Endothelial cell of umbilical vein (primary cell): ENCODE measurements at regions not wholly inside any gene's neighbourhood (a gene's known extent, or its start where the extent isn't known, plus 50 kb on each side); places are given as distances from the start of the nearest gene placed in this dataset.

Experiments used
- BruUV-seq: library from RNA; stranded (reverse); fragments of 400-500 nt; replicated peaks from 2 replicates; lab custom pipeline; 2021; lab: Mats Ljungman, UMichigan
- CTCF ChIA-PET: fragments of 300-600, 350-600 bp; sonication (Branson Sonifier 250); formaldehyde crosslinking; loops from one replicate; lab custom pipeline; 2021; ENCODE audit warnings: antibody characterized with exemption, inconsistent platforms; lab: Charles Lee
- POLR2A ChIA-PET: fragments of 300-600, 350-600 bp; sonication (Branson Sonifier 250); formaldehyde crosslinking; loops from one replicate; lab custom pipeline; 2021; ENCODE audit warnings: antibody characterized with exemption, inconsistent platforms; lab: Charles Lee
- DNase-seq: peaks from one replicate; pipeline ENCODE4 v3.0.0-alpha.2; 2011; ENCODE audit warnings: low read depth, low spot score
- FAIRE-seq: peaks from 2 replicates; lab custom pipeline; 2011; peaks lifted over from hg19 to GRCh38; lab: Jason Lieb, UNC
- H2AFZ ChIP-seq: 2 replicates; pipeline ENCODE4 v1.6.0; 2012; ENCODE audit warnings: low read depth, low read length, control low read depth, inconsistent platforms
- H3K27ac ChIP-seq: 2 replicates; pipeline ENCODE4 v1.5.1; 2011; ENCODE audit warnings: low read depth, mild to moderate bottlenecking, control low read depth, low read length, moderate library complexity; ENCODE audit not compliant: insufficient read depth
- H3K27me3 ChIP-seq, 2 experiments: 2 replicates each; pipeline versions ENCODE4 v1.6.0 to v1.6.1; 2011; ENCODE audit warnings: low read length in 2 of 2, mixed read lengths in 1 of 2; ENCODE audit not compliant: control insufficient read depth in 2 of 2, insufficient read depth in 2 of 2
- H3K36me3 ChIP-seq, 2 experiments: 2 replicates in 1 of 2; 3 replicates in 1 of 2; pipeline ENCODE4 v1.5.1; 2011; ENCODE audit warnings: low read length in 2 of 2, mild to moderate bottlenecking in 1 of 2, moderate library complexity in 1 of 2; ENCODE audit not compliant: control insufficient read depth in 2 of 2, insufficient read depth in 2 of 2; ENCODE audit errors: extremely low read depth in 1 of 2
- H3K4me1 ChIP-seq: 3 replicates; pipeline ENCODE4 v1.5.1; 2011; ENCODE audit warnings: mild to moderate bottlenecking, low read length; ENCODE audit not compliant: control insufficient read depth, insufficient read depth; ENCODE audit errors: extremely low read depth
- H3K4me2 ChIP-seq: 2 replicates; pipeline ENCODE4 v1.6.1; 2011; ENCODE audit warnings: low read length, control low read depth, mixed read lengths; ENCODE audit not compliant: insufficient read depth
- H3K4me3 ChIP-seq, 3 experiments: fragments of 200-600 bp in 1 of 3; sonication (generic), shearing (Covaris generic) in 1 of 3; replicated peaks in 1 of 3; 2 replicates each; pipeline ENCODE4 v1.5.1; 2011 to 2016; ENCODE audit warnings: control low read depth in 3 of 3, low read length in 3 of 3, mild to moderate bottlenecking in 2 of 3, inconsistent platforms in 1 of 3, low read depth in 1 of 3, moderate library complexity in 1 of 3; ENCODE audit not compliant: insufficient read depth in 1 of 3
- H3K79me2 ChIP-seq: 2 replicates; pipeline ENCODE4 v1.6.0; 2012; ENCODE audit warnings: low read length, inconsistent platforms; ENCODE audit not compliant: control insufficient read depth, insufficient read depth
- H3K9ac ChIP-seq: replicated peaks from 2 replicates; pipeline ENCODE3; 2011; ENCODE audit warnings: low read length, control low read depth; ENCODE audit not compliant: insufficient read depth; ENCODE audit errors: extremely low read depth
- H3K9me1 ChIP-seq: replicated peaks from 3 replicates; pipeline ENCODE4 v1.6.0; 2011; ENCODE audit warnings: mild to moderate bottlenecking, low read length; ENCODE audit not compliant: control insufficient read depth, insufficient read depth; ENCODE audit errors: extremely low read depth
- H3K9me3 ChIP-seq: replicated peaks from 2 replicates; pipeline ENCODE4 v1.5.1; 2012; ENCODE audit warnings: low read length, inconsistent platforms; ENCODE audit not compliant: control insufficient read depth, insufficient read depth
- H4K20me1 ChIP-seq: replicated peaks from 2 replicates; pipeline ENCODE3; 2011; ENCODE audit warnings: mild to moderate bottlenecking, low read length; ENCODE audit not compliant: control insufficient read depth, insufficient read depth; ENCODE audit errors: extremely low read depth
- EZH2 ChIP-seq: IDR thresholded peaks from 2 replicates; pipeline ENCODE4 v1.6.1; 2012; ENCODE audit warnings: borderline replicate concordance, low read depth, mild to moderate bottlenecking, moderate library complexity, low read length, inconsistent platforms; ENCODE audit not compliant: severe bottlenecking
- FOS ChIP-seq: IDR thresholded peaks from 2 replicates; pipeline ENCODE4 v1.6.1; 2011; ENCODE audit warnings: mild to moderate bottlenecking, low read length, moderate library complexity, borderline replicate concordance; ENCODE audit not compliant: insufficient read depth
- GATA2 ChIP-seq: IDR thresholded peaks from 2 replicates; pipeline ENCODE4 v1.7.0; 2011; ENCODE audit warnings: low read depth, mild to moderate bottlenecking, moderate library complexity, mixed read lengths, low read length; ENCODE audit not compliant: insufficient read length, insufficient read depth
- JUN ChIP-seq: IDR thresholded peaks from 2 replicates; pipeline ENCODE4 v1.6.1; 2011; ENCODE audit warnings: borderline replicate concordance, low read depth; ENCODE audit not compliant: insufficient read length, insufficient read depth
- MYC ChIP-seq: IDR thresholded peaks from one replicate; pipeline ENCODE4 v1.6.1; 2011; ENCODE audit warnings: mild to moderate bottlenecking, low read depth, low read length
- POLR2A ChIP-seq: IDR thresholded peaks from 2 replicates; pipeline ENCODE4 v1.6.1; 2012; ENCODE audit warnings: low read depth, mild to moderate bottlenecking, control low read depth, low read length
- POLR2AphosphoS5 ChIP-seq: IDR thresholded peaks from 2 replicates; pipeline ENCODE4 v1.6.1; 2012; ENCODE audit warnings: low read depth, mild to moderate bottlenecking, control low read depth, low read length, moderate library complexity; ENCODE audit not compliant: insufficient read depth
- dilution Hi-C: fragments of 300-500 bp; cut with MboI; formaldehyde crosslinking; loops from one replicate; pipeline ENCODE4 v1.15.0; 2019; ENCODE audit warnings: low sequenced_read_pairs; ENCODE audit not compliant: extremely low pct_ligation_motif_present
- intact Hi-C: fragments of 100-400 bp; cut with micrococcal nuclease; formaldehyde crosslinking; loops from one replicate; pipeline ENCODE4 v1.10.0; 2022
- TF ChIP-seq, protein P1 (sequence below), 2 donors: IDR thresholded peaks; 1 replicate in 1 of 2; 2 replicates in 1 of 2; pipeline ENCODE4 v1.5.1; 2011; ENCODE audit warnings: low read length in 2 of 2, mild to moderate bottlenecking in 2 of 2, moderate library complexity in 2 of 2, control low read depth in 1 of 2, inconsistent platforms in 1 of 2, low read depth in 1 of 2; ENCODE audit not compliant: insufficient read depth in 1 of 2; ENCODE audit errors: extremely low read depth in 1 of 2
- TF ChIP-seq, protein P2 (sequence below): IDR thresholded peaks from 2 replicates; pipeline ENCODE4 v1.6.1; 2011; ENCODE audit not compliant: insufficient read depth, insufficient read length

DNA sequence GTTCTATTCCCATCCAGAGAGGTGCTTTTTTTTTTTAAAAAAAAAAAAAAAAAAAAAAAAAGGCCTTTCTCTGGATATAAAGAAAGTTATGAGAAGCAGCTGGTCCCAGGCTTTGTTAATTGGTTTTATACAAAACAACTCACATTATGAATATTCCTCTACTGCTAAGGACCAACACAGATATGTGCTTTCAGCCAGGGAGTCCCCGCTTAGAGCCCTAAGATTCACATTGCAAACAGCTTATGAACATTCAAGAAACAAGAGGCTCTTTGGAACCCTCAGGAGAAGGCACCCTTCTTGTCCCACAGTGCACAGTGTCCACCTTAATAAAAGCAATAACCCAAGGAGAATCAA lies 53.5 kb upstream of the GPR31 start:
- FAIRE-seq, result no peak
- Histone ChIP-seq H3K4me1 (no peaks in the 10 kb centered on the region), H2AFZ (no peak overlapping the region), H3K27me3 (no peaks in the 10 kb centered on the region), H3K27ac (no peak overlapping the region), H3K79me2 (no peaks in the 10 kb centered on the region), H3K4me3 (no peak overlapping the region), H3K9me1 (no peaks in the 10 kb centered on the region), H3K9me3 (no peaks in the 10 kb centered on the region), H4K20me1 (no peaks in the 10 kb centered on the region), H3K9ac (no peak overlapping the region), H3K4me2 (no peak overlapping the region), H3K36me3 (no peaks in the 10 kb centered on the region)
- no peak for DNase-seq
- dilution Hi-C loops (no loop called here), intact Hi-C loops (no loop called here)
- no TSS peak for BruUV-seq
- ChIA-PET POLR2A (no interaction called here), CTCF (no interaction called here)
- TF ChIP-seq MYC (no peak), JUN (no peak), POLR2AphosphoS5 (no peak), GATA2 (no peak), EZH2 (no peak), FOS (no peak), POLR2A (no peak)
- TF ChIP-seq, protein P1, sequence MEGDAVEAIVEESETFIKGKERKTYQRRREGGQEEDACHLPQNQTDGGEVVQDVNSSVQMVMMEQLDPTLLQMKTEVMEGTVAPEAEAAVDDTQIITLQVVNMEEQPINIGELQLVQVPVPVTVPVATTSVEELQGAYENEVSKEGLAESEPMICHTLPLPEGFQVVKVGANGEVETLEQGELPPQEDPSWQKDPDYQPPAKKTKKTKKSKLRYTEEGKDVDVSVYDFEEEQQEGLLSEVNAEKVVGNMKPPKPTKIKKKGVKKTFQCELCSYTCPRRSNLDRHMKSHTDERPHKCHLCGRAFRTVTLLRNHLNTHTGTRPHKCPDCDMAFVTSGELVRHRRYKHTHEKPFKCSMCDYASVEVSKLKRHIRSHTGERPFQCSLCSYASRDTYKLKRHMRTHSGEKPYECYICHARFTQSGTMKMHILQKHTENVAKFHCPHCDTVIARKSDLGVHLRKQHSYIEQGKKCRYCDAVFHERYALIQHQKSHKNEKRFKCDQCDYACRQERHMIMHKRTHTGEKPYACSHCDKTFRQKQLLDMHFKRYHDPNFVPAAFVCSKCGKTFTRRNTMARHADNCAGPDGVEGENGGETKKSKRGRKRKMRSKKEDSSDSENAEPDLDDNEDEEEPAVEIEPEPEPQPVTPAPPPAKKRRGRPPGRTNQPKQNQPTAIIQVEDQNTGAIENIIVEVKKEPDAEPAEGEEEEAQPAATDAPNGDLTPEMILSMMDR (IDR thresholded peaks at IDR 0.05; ENCODE audit: extremely low read depth in 1 of 2, insufficient read depth in 1 of 2, low read depth in 1 of 2, low read length in 2 of 2), result no peak
- TF ChIP-seq, protein P2, sequence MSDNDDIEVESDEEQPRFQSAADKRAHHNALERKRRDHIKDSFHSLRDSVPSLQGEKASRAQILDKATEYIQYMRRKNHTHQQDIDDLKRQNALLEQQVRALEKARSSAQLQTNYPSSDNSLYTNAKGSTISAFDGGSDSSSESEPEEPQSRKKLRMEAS, result no peak
